Uterus (tissue), 2 donors: ENCODE measurements at regions not wholly inside any gene's neighbourhood (a gene's known extent, or its start where the extent isn't known, plus 50 kb on each side); places are given as distances from the start of the nearest gene placed in this dataset.

Experiments
- CTCF ChIP-seq, 4 experiments: fragments of 200-600 bp in 2 of 4; fragments of 450-650 bp in 2 of 4; sonication (generic) in 2 of 4; IDR thresholded peaks; one replicate each; pipeline ENCODE4 v1.5.1; 2016 to 2019; ENCODE audit warnings: antibody characterized with exemption in 4 of 4, mild to moderate bottlenecking in 2 of 4, moderate library complexity in 1 of 4
- POLR2A ChIP-seq, 2 donors: fragments of 450-650 bp; IDR thresholded peaks; one replicate each; pipeline ENCODE4 v1.6.1; 2016; ENCODE audit warnings: antibody characterized with exemption in 2 of 2, mild to moderate bottlenecking in 1 of 2, moderate library complexity in 1 of 2

GRCh38 chr13:87368639-87369038, 302.5 kb upstream of the SLITRK5 start:
- no peak for TF ChIP-seq CTCF (IDR thresholded peaks at IDR 0.05)
- TF ChIP-seq POLR2A (IDR thresholded peaks at IDR 0.05) = no peak
